ENCODE measurements at regions not wholly inside any gene's neighbourhood (a gene's known extent, or its start where the extent isn't known, plus 50 kb on each side); places are given as distances from the start of the nearest gene placed in this dataset.

GRCh38 chr10:85152911-85153310 lies 824.5 kb downstream of the CCSER2 start:
- DNase-seq = no peak

GRCh38 chr10:85157206-85157605 lies 828.8 kb downstream of the CCSER2 start:
- DNase-seq = no peak

DNA sequence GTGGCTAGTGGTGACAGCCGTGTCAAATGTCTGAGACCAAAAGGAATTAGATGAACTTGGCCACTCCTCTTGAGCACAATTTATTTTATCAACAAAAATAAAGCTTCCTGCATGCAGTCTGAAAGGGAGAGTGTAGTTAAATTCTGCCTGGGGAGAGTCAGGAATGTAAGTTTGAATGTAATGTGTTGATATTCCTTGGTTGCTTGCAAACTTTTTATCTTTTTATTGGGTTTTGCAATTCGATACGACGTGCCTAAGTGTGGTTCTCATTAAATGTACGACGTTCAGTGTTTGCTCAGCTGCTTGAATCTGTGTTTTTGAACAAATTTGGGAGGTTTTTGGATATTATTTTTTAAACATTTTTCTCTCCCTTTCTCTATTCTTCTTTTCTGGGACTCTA lies 839.9 kb downstream of the CCSER2 start:
- no peak for DNase-seq

DNA sequence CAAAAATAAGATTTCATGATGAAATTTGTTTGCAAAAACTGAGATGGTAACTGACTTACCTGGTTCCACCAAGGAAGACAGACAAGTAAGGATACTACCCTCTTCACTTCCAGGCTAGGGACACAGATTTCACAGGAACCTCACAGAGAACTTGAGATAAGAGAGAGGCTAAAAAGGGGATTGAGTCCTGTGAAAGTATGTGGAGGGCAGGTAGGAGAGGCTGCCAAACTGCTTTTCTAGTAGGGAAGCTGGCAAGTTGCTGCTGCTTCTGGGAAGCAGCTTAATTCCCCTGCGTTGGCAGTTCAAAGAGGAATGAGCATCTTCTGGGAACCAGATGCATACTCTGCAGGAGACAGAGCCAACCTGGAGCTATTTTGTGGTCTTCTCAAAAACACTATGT lies 841.6 kb downstream of the CCSER2 start:
- DNase-seq = no peak

DNA sequence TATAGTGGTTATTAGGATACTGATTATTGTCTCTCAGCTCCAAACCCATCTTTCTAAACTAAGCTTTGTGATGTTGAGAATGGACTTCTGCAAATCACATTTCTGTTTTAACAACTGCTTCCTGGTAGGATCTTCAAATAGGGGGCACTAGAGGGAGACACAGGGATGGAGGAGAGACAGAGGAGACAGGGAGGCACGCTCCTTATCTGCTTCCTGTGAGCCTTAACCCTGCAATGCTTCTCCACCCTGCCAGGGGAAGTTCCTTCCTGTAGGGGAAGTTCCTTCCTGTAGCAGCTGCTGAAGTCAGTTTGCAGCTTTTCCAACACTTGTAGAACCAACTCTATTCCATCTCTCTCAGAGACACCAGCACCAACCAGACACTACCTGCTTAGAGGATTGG lies 847.2 kb downstream of the CCSER2 start:
- DNase-seq = no peak

GRCh38 chr10:85177767-85178166 lies 849.4 kb downstream of the CCSER2 start:
- no peak for DNase-seq

- DNase-seq = no peak
Measured at GRCh38 chr10:85187047-85187446, 858.7 kb downstream of the CCSER2 start.

- no peak for DNase-seq
Measured at GRCh38 chr10:85188770-85189484, 860.5 kb downstream of the CCSER2 start.

DNA sequence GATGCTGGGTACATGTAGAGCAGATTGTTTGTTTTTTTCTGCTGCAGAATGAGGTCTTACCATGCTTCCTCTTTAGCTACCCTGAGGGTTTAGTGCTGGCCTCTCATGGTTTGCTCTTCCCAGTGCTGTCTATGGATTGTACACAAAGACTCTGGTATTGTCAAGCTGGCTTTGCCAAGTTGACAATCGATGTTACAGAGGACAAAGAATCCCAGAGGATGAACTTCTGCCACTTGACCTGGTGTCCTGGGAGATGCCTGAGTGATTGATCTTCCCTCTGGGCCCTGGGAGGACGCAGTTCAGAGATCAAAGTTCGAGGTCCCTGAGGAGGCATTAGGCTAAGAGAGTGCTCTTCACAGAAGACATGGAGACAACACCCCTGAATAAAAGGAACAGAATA lies 865.4 kb downstream of the CCSER2 start:
- no peak for DNase-seq

- DNase-seq = no peak
Measured at GRCh38 chr10:85194706-85195105, 866.3 kb downstream of the CCSER2 start.

DNA sequence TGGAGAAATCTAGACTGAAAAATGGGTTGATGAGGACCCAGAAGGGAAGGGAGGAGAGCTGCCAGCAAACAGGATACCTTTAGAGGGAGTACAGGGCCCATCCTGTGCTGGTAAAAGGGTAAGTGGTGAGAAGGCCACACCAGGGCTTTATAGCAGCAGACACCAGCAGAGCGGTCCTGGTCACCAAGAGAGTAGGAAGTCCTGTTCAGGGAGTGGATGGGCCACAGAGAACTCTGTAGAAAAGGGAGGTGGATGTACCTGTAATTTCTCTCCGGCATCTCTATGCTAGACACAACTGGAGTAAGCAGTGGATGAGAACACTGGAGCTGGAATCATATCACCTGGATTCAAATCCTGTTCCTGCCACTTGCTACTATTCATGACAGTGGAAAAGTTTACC lies 867.2 kb downstream of the CCSER2 start:
- no peak for DNase-seq

GRCh38 chr10:85204814-85205213 lies 876.4 kb downstream of the CCSER2 start:
- DNase-seq = no peak

DNA sequence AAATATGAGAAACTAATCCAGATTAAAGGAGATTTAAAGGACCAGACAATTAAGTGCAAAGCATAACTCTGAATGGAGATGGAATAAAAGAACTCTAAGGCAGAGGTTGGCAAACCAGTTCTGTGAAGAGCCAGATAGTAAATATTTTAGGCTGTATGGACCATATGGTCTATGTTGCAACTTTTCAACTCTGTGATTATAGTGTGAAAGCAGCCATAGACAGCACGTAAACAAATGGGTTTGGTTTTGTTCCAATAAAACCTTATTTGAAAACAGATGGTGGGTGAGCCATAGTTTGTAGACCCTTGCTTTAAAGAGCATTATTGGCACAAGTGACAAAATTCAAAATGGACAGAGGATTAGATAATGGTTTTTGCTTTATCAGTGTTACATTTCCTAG lies 884.1 kb downstream of the CCSER2 start:
- no peak for DNase-seq

DNA sequence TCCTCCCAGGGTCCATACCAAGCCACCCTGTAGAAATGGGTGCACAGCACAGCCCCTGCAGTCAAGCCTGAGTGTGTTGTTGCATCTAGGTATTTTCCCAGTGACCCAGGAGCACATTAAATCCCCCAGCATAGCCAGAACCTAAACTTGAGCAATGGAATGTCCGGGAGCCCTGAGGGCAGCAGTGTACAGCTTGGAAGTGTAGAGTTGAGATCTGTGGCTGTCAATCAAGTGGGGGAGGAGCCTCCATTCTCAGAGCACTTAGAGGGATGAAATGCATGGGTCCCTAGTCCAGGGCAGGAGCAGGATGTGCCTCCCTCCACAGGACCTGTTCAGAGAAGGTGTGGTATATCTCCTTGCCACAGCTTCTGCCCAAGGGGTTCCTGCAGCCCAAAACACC lies 885.1 kb downstream of the CCSER2 start:
- no peak for DNase-seq

DNA sequence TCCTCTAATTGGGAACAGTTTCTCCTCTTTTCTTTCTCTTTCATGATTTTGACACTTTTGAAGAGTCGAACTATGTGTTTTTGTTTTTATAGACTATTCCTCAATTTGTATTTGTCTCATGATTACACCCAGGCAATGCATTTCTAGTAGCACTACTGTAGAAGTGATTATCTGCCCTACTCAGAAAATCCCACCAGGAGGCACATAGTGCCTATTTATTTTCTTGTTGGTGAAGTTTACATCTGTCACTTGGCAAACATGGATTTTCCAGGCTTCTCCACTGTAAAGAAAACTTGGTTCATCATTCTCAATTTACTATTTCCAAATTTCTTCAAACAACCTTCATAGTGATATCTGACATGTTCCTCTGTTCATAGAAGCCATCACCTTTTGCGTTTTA lies 893.9 kb downstream of the CCSER2 start:
- no peak for DNase-seq

DNA sequence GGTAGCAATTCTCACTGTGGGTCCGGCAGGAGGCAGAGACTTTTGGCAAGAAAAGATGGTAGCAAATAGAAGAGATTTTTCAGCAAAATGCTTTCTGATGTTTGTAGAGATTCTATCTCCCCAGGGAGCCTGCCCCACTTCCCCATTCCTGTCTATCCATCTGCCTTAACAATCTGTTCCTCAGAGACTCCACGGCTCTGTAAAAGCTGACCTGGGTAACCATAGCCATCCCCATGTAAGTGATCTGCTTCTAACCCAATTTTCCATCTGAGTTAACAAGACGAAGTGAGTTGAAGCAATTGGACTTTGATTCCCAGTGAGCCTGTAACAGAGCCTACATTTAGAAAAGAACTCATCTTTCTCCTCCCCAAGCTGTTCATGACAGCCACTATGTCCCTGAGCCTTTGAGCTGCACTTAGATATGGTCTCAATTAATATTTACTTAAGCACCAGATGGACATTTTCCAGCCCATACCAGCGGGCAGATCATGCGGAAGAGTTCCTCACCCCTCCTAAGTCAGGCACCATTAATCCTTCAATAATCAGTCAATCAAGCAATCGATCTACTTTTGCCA lies 896.1 kb downstream of the CCSER2 start:
- DNase-seq = no peak

- no peak for DNase-seq
Measured at GRCh38 chr10:85225311-85225710, 896.9 kb downstream of the CCSER2 start.

DNA sequence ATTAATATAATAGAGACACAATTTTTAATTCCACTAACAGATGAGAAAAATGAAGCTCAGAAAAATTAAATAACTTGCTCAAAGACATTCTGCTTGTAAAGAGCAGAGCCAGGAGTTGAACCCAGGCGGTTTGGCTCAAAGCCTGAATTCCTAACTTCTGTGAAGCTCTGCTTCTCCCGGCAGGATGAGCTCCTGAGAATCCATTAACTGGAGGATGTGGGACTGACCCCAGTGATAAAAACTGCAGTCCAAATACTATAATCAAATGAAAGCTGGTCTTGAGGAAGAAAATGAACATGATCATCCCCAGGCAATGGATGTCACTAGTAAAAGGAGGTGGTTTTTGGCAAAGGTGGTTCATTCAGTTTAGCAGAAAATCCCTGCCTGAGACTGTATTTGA lies 898.2 kb downstream of the CCSER2 start:
- no peak for DNase-seq

- DNase-seq = no peak
Measured at GRCh38 chr10:85228726-85229125, 900.3 kb downstream of the CCSER2 start.

GRCh38 chr10:85231534-85232270 lies 903.3 kb downstream of the CCSER2 start:
- DNase-seq = no peak

GRCh38 chr10:85235258-85235657 lies 906.9 kb downstream of the CCSER2 start:
- DNase-seq = no peak

DNA sequence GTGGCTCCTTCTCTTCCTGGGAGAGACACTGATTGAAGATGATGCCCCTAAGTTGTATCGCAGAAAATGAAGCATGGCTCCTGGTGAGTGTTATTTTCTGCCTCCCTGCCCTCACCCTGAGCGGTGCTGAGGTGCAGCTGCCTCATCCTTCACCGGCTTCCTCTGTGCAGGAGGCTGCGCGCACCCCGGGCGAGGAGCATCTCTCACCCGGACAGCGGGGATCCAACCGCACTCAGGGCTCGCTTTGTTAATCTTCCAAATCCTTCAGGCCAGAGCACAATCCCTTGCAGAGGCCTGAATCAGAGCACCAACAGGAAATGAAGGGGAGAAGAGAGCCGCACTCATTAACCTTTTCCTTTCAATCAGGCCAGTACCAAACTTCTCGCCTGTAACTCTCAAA lies 910.3 kb downstream of the CCSER2 start:
- DNase-seq = no peak

GRCh38 chr10:85250304-85250703 lies 921.9 kb downstream of the CCSER2 start:
- no peak for DNase-seq

GRCh38 chr10:85256481-85256880 lies 928.1 kb downstream of the CCSER2 start:
- DNase-seq = no peak

Measured in activated CD4-positive, alpha-beta T cell treated with anti-CD3 and anti-CD28 coated beads, Interleukin-2, amount 50 U/mL, for 48 hours (primary cell).